ENCODE measurements at regions not wholly inside any gene's neighbourhood (a gene's known extent, or its start where the extent isn't known, plus 50 kb on each side); places are given as distances from the start of the nearest gene placed in this dataset.

DNA sequence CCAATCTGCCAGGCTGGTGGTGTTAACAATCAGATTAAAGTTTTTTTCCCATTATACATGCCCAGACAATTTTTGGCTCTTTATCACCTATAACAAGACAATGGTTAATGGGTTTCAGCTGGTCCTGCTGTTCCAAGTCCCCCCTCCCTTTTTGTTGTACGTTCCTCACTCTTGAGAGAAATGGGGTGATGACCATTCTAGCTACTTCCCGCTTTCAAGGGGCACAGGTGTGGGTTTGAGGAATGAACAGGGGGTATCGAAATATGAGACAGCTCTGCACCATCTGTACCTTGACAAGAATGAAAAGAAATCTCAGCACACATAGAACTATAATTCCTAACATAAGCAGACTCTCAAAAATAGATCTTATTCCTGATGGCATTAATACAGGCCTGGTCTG, 326.8 kb downstream of the PTPRU start:
- TF ChIP-seq, protein P1, sequence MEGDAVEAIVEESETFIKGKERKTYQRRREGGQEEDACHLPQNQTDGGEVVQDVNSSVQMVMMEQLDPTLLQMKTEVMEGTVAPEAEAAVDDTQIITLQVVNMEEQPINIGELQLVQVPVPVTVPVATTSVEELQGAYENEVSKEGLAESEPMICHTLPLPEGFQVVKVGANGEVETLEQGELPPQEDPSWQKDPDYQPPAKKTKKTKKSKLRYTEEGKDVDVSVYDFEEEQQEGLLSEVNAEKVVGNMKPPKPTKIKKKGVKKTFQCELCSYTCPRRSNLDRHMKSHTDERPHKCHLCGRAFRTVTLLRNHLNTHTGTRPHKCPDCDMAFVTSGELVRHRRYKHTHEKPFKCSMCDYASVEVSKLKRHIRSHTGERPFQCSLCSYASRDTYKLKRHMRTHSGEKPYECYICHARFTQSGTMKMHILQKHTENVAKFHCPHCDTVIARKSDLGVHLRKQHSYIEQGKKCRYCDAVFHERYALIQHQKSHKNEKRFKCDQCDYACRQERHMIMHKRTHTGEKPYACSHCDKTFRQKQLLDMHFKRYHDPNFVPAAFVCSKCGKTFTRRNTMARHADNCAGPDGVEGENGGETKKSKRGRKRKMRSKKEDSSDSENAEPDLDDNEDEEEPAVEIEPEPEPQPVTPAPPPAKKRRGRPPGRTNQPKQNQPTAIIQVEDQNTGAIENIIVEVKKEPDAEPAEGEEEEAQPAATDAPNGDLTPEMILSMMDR (IDR thresholded peaks at IDR 0.05 in 2 of 3, conservative IDR thresholded peaks at IDR 0.05 in 1 of 3; ENCODE audit: borderline replicate concordance in 1 of 3, insufficient read depth in 1 of 3, low read depth in 2 of 3, low read length in 2 of 3), result no peak
- TF ChIP-seq ELF1 (IDR thresholded peaks at IDR 0.05; ENCODE audit: borderline replicate concordance, low read depth) (no peak), POLR2AphosphoS5 (IDR thresholded peaks at IDR 0.05; ENCODE audit: low read depth, low read length) (no peak), SP1 (IDR thresholded peaks at IDR 0.05; ENCODE audit: low read depth) (no peak), CBX3 (IDR thresholded peaks at IDR 0.05; ENCODE audit: low read depth) (peak; percentile 82; the same call in 1 of the 2 replicates), YY1 (IDR thresholded peaks at IDR 0.05; ENCODE audit: extremely low read depth, insufficient replicate concordance, low read depth, low read length) (no peak), RAD21 (IDR thresholded peaks at IDR 0.05; ENCODE audit: low read depth) (no peak), EZH2 (IDR thresholded peaks at IDR 0.05) (no peak), TCF7L2 (IDR thresholded peaks at IDR 0.05; ENCODE audit: borderline replicate concordance, extremely low read depth, insufficient read depth, insufficient read length) (no peak), POLR2A (IDR thresholded peaks at IDR 0.05; ENCODE audit: borderline replicate concordance, extremely low read depth, insufficient read depth, insufficient read length) (no peak)
- TF ChIP-seq, protein P2, sequence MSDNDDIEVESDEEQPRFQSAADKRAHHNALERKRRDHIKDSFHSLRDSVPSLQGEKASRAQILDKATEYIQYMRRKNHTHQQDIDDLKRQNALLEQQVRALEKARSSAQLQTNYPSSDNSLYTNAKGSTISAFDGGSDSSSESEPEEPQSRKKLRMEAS (IDR thresholded peaks at IDR 0.05), result no peak
- TF ChIP-seq, protein P3, sequence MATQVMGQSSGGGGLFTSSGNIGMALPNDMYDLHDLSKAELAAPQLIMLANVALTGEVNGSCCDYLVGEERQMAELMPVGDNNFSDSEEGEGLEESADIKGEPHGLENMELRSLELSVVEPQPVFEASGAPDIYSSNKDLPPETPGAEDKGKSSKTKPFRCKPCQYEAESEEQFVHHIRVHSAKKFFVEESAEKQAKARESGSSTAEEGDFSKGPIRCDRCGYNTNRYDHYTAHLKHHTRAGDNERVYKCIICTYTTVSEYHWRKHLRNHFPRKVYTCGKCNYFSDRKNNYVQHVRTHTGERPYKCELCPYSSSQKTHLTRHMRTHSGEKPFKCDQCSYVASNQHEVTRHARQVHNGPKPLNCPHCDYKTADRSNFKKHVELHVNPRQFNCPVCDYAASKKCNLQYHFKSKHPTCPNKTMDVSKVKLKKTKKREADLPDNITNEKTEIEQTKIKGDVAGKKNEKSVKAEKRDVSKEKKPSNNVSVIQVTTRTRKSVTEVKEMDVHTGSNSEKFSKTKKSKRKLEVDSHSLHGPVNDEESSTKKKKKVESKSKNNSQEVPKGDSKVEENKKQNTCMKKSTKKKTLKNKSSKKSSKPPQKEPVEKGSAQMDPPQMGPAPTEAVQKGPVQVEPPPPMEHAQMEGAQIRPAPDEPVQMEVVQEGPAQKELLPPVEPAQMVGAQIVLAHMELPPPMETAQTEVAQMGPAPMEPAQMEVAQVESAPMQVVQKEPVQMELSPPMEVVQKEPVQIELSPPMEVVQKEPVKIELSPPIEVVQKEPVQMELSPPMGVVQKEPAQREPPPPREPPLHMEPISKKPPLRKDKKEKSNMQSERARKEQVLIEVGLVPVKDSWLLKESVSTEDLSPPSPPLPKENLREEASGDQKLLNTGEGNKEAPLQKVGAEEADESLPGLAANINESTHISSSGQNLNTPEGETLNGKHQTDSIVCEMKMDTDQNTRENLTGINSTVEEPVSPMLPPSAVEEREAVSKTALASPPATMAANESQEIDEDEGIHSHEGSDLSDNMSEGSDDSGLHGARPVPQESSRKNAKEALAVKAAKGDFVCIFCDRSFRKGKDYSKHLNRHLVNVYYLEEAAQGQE (IDR thresholded peaks at IDR 0.05; ENCODE audit: low read depth), result no peak

All from HCT116 (cell line).